PC-3 (cell line): ENCODE measurements at regions not wholly inside any gene's neighbourhood (a gene's known extent, or its start where the extent isn't known, plus 50 kb on each side); places are given as distances from the start of the nearest gene placed in this dataset.
A peak's percentile ranks its signal among the peaks of the same experiment; 100 is the strongest.

Source experiments
- ATAC-seq: fragments of 200-7000 bp; cut with Tn5 transposase; 2 replicates; pipeline ENCODE4 v1.9.1; 2020; ENCODE audit warnings: mild to moderate bottlenecking, moderate library complexity
- BruUV-seq: library from RNA; stranded (reverse); fragments of 400-500 nt; replicated peaks from 2 replicates; lab custom pipeline; 2021; lab: Mats Ljungman, UMichigan
- CTCF ChIA-PET: fragments of 300-600 bp; sonication (Branson Sonifier 250); formaldehyde crosslinking; loops from one replicate; lab custom pipeline; 2022; ENCODE audit warnings: antibody characterized with exemption; lab: Charles Lee
- POLR2A ChIA-PET: fragments of 300-600 bp; sonication (Branson Sonifier 250); formaldehyde crosslinking; loops from one replicate; lab custom pipeline; 2022; ENCODE audit warnings: antibody characterized with exemption; ENCODE audit not compliant: unreplicated experiment; lab: Charles Lee
- DNase-seq: peaks from one replicate; pipeline ENCODE4 v3.0.0-alpha.2; 2015
- H2AFZ ChIP-seq: fragments of 300-600 bp; sonication (generic); 2 replicates; pipeline ENCODE4 v1.6.0; 2016; ENCODE audit warnings: antibody characterized with exemption, low read length
- H3F3A ChIP-seq: fragments of 300-600 bp; sonication (generic); one replicate; pipeline ENCODE4 v1.6.0; 2017; ENCODE audit warnings: antibody characterized with exemption, low read length, control low read depth, mild to moderate bottlenecking; ENCODE audit not compliant: unreplicated experiment
- H3K27ac ChIP-seq: fragments of 300-600 bp; sonication (generic); 2 replicates; pipeline ENCODE4 v1.5.1; 2016; ENCODE audit warnings: mild to moderate bottlenecking, low read length
- H3K27me3 ChIP-seq: fragments of 300-600 bp; sonication (generic); 2 replicates; pipeline ENCODE4 v1.6.1; 2016; ENCODE audit warnings: low read length, mixed read lengths
- H3K36me3 ChIP-seq: fragments of 300-600 bp; sonication (generic); 2 replicates; pipeline ENCODE4 v1.6.1; 2016; ENCODE audit warnings: low read depth, mixed run types, low read length, mixed read lengths
- H3K4me1 ChIP-seq: fragments of 300-600 bp; sonication (generic); 2 replicates; pipeline ENCODE4 v1.5.1; 2016; ENCODE audit warnings: low read length; ENCODE audit not compliant: insufficient read depth
- H3K4me2 ChIP-seq: fragments of 300-600 bp; sonication (generic); 2 replicates; pipeline ENCODE4 v1.6.0; 2016; ENCODE audit warnings: low read length
- H3K4me3 ChIP-seq: fragments of 300-600 bp; sonication (generic); 2 replicates; pipeline ENCODE4 v1.5.1; 2016; ENCODE audit warnings: mild to moderate bottlenecking, low read length, mixed read lengths
- H3K79me2 ChIP-seq: fragments of 300-600 bp; sonication (generic); 2 replicates; pipeline ENCODE4 v1.6.1; 2017; ENCODE audit warnings: low read length, mixed read lengths
- H3K9ac ChIP-seq: fragments of 300-600 bp; sonication (generic); 2 replicates; pipeline ENCODE4 v1.6.0; 2016; ENCODE audit warnings: mild to moderate bottlenecking, low read length
- H3K9me2 ChIP-seq: fragments of 300-600 bp; sonication (generic); replicated peaks from 2 replicates; pipeline ENCODE4 v1.6.1; 2016; ENCODE audit warnings: mixed run types, low read length, mixed read lengths
- H3K9me3 ChIP-seq: fragments of 300-600 bp; sonication (generic); 2 replicates; pipeline ENCODE4 v1.6.1; 2016; ENCODE audit warnings: low read length, mixed read lengths
- H4K20me1 ChIP-seq: fragments of 300-600 bp; sonication (generic); 2 replicates; pipeline ENCODE4 v1.6.1; 2016; ENCODE audit warnings: low read length, mixed read lengths
- CTCF ChIP-seq: fragments of 300-600 bp; sonication (generic); conservative IDR thresholded peaks from 2 replicates; pipeline ENCODE4 v1.5.1; 2017; ENCODE audit warnings: antibody characterized with exemption, low read depth, mild to moderate bottlenecking, low read length
- EZH2 ChIP-seq: fragments of 300-600 bp; sonication (generic); IDR thresholded peaks from one replicate; pipeline ENCODE4 v1.6.1; 2017; ENCODE audit warnings: antibody characterized with exemption, mild to moderate bottlenecking, low read length; ENCODE audit not compliant: unreplicated experiment
- EZH2phosphoT487 ChIP-seq: fragments of 300-600 bp; sonication (generic); IDR thresholded peaks from 2 replicates; pipeline ENCODE4 v1.6.1; 2018; ENCODE audit warnings: mild to moderate bottlenecking, antibody characterized with exemption, low read length, borderline replicate concordance
- intact Hi-C: fragments of 100-400 bp; cut with micrococcal nuclease; formaldehyde crosslinking; loops from 2 replicates; pipeline ENCODE4 v1.9.0; 2023

GRCh38 chr18:77677536-77677935, 427.9 kb downstream of the GALR1 start:
- Histone ChIP-seq H3K4me2 (no peak overlapping the region), H3K9me2 (no peaks in the 10 kb centered on the region), H3K4me3 (no peak overlapping the region), H4K20me1 (no peaks in the 10 kb centered on the region), H2AFZ (no peak overlapping the region), H3K36me3 (no peaks in the 10 kb centered on the region), H3K79me2 (no peaks in the 10 kb centered on the region), H3K27me3 (peaks cover 12% of the 10 kb centered on the region; the same call in 1 of the 2 replicates), H3K4me1 (no peaks in the 10 kb centered on the region), H3K9me3 (no peaks in the 10 kb centered on the region), H3K27ac (no peak overlapping the region), H3K9ac (no peak overlapping the region), H3F3A (no peaks in the 10 kb centered on the region)
- DNase-seq (peak; percentile 18), ATAC-seq (no peak)
- POLR2A ChIA-PET, result no interaction called here
- no peak for TF ChIP-seq CTCF
- no peak for TF ChIP-seq EZH2phosphoT487
- no peak for TF ChIP-seq EZH2
- no TSS peak for BruUV-seq
- CTCF ChIA-PET, result no interaction called here
- intact Hi-C loops, result no loop called here

GRCh38 chr18:77679869-77680268, 430.2 kb downstream of the GALR1 start:
- Histone ChIP-seq H3K9ac (no peak overlapping the region), H3K4me2 (no peak overlapping the region), H4K20me1 (no peaks in the 10 kb centered on the region), H3K27me3 (peaks cover 12% of the 10 kb centered on the region; the same call in 1 of the 2 replicates), H3K4me1 (no peaks in the 10 kb centered on the region), H3K27ac (no peak overlapping the region), H3K79me2 (no peaks in the 10 kb centered on the region), H3K36me3 (no peaks in the 10 kb centered on the region), H2AFZ (no peak overlapping the region), H3K9me3 (no peaks in the 10 kb centered on the region), H3F3A (no peaks in the 10 kb centered on the region), H3K4me3 (no peak overlapping the region), H3K9me2 (no peaks in the 10 kb centered on the region)
- intact Hi-C loops, result no loop called here
- BruUV-seq, result no TSS peak
- ATAC-seq (no peak), DNase-seq (no peak)
- CTCF ChIA-PET, result no interaction called here
- TF ChIP-seq CTCF, result no peak
- POLR2A ChIA-PET, result no interaction called here

GRCh38 chr18:77700051-77700450, 450.4 kb downstream of the GALR1 start:
- CTCF ChIA-PET, result no interaction called here
- no peaks in the 10 kb centered on the region for H4K20me1 ChIP-seq
- POLR2A ChIA-PET, result no interaction called here

More at GRCh38 chr18:77700051-77700450, 450.4 kb downstream of the GALR1 start:
- BruUV-seq, result no TSS peak
- Histone ChIP-seq H3K4me2 (no peak overlapping the region), H3K9me3 (0 out of 2 replicates have a peak, but pooled peaks cover 4% of the 10 kb centered on the region), H2AFZ (no peak overlapping the region), H3K79me2 (no peaks in the 10 kb centered on the region), H3K36me3 (no peaks in the 10 kb centered on the region), H3K27ac (no peak overlapping the region), H3K27me3 (peaks cover 8% of the 10 kb centered on the region; the same call in 1 of the 2 replicates), H3K4me1 (no peaks in the 10 kb centered on the region), H3K9ac (no peak overlapping the region), H3F3A (no peaks in the 10 kb centered on the region), H3K4me3 (no peak overlapping the region), H3K9me2 (no peaks in the 10 kb centered on the region)
- intact Hi-C loops, result no loop called here
- peak; percentile 3 for DNase-seq
- no peak for ATAC-seq
- TF ChIP-seq EZH2phosphoT487 (no peak), CTCF (no peak), EZH2 (no peak)
